ENCODE measurements at regions not wholly inside any gene's neighbourhood (a gene's known extent, or its start where the extent isn't known, plus 50 kb on each side); places are given as distances from the start of the nearest gene placed in this dataset.
"Not testable (repeated sequence)": the region's sequence is repeated elsewhere in the genome, so short reads cannot be mapped to it uniquely, and the experiment has no call there.

GRCh38 chr3:87822563-87822962, 236.2 kb downstream of the CGGBP1 start:
- Mint-ChIP-seq H3K9me3 (ENCODE audit: unreplicated experiment) (no peaks in the 10 kb centered on the region), H3K27me3 (ENCODE audit: insufficient read depth, unreplicated experiment) (peaks cover 5% of the 10 kb centered on the region), H3K36me3 (ENCODE audit: insufficient read depth, unreplicated experiment) (no peaks in the 10 kb centered on the region), H3K27ac (ENCODE audit: unreplicated experiment) (no peak overlapping the region), H3K4me3 (ENCODE audit: unreplicated experiment) (no peak overlapping the region), H3K4me1 (ENCODE audit: low read depth, unreplicated experiment) (no peaks in the 10 kb centered on the region)
- TF ChIP-seq, protein P1, sequence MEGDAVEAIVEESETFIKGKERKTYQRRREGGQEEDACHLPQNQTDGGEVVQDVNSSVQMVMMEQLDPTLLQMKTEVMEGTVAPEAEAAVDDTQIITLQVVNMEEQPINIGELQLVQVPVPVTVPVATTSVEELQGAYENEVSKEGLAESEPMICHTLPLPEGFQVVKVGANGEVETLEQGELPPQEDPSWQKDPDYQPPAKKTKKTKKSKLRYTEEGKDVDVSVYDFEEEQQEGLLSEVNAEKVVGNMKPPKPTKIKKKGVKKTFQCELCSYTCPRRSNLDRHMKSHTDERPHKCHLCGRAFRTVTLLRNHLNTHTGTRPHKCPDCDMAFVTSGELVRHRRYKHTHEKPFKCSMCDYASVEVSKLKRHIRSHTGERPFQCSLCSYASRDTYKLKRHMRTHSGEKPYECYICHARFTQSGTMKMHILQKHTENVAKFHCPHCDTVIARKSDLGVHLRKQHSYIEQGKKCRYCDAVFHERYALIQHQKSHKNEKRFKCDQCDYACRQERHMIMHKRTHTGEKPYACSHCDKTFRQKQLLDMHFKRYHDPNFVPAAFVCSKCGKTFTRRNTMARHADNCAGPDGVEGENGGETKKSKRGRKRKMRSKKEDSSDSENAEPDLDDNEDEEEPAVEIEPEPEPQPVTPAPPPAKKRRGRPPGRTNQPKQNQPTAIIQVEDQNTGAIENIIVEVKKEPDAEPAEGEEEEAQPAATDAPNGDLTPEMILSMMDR (IDR thresholded peaks at IDR 0.05; ENCODE audit: insufficient read depth in 1 of 2, low read depth in 1 of 2, low read length in 1 of 2, severe bottlenecking in 1 of 2, unreplicated experiment in 1 of 2), result no peak
- Histone ChIP-seq H3K9me3 (no peaks in the 10 kb centered on the region), H3K27me3 (replicated peaks; ENCODE audit: control insufficient read depth, insufficient read depth, low read length) (no peaks in the 10 kb centered on the region), H3K4me3 (ENCODE audit: low read depth, low read length) (no peak overlapping the region), H3K36me3 (ENCODE audit: control insufficient read depth, insufficient read depth, low read length) (no peaks in the 10 kb centered on the region), H3K4me1 (no peaks in the 10 kb centered on the region)
- no peak for DNase-seq
- ChIA-PET CTCF (no interaction called here), POLR2A (no interaction called here)
- no TSS peak for BruUV-seq (replicated peaks)
- intact Hi-C loops (cut with micrococcal nuclease; ENCODE audit: unreplicated experiment), result no loop called here

DNA sequence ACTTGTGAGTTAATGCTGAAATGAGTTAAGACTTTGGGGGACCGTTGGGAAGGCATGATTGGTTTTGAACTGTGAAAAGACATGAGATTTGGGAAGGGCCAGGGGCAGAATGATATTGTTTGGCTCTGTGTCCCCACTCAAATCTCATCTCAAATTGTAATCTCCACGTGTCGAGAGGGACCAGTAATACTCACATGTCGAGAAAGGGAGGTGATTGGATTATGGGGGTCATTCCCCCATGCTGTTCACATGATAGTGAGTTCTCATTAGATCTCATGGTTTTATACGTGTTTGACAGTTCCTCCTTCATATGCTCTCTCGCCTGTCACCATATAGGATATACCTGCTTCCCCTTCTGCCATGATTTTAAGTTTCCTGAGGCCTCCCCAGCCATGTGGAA, 245.3 kb downstream of the CGGBP1 start:
- H3K9me3 Mint-ChIP-seq (ENCODE audit: unreplicated experiment); H3K4me3 ChIP-seq (ENCODE audit: low read depth, low read length); H3K4me1 Mint-ChIP-seq (ENCODE audit: low read depth, unreplicated experiment); H3K27ac Mint-ChIP-seq (ENCODE audit: unreplicated experiment); H3K9me3 ChIP-seq; intact Hi-C loops (cut with micrococcal nuclease; ENCODE audit: unreplicated experiment); H3K36me3 Mint-ChIP-seq (ENCODE audit: insufficient read depth, unreplicated experiment); BruUV-seq (replicated peaks); POLR2A ChIA-PET; H3K36me3 ChIP-seq (ENCODE audit: control insufficient read depth, insufficient read depth, low read length); H3K27me3 ChIP-seq (replicated peaks; ENCODE audit: control insufficient read depth, insufficient read depth, low read length); H3K4me3 Mint-ChIP-seq (ENCODE audit: unreplicated experiment); DNase-seq; H3K4me1 ChIP-seq; CTCF ChIA-PET; H3K27me3 Mint-ChIP-seq (ENCODE audit: insufficient read depth, unreplicated experiment): not testable (repeated sequence)

- intact Hi-C loops (cut with micrococcal nuclease; ENCODE audit: unreplicated experiment), result no loop called here
- H3K4me1 ChIP-seq, result no peaks in the 10 kb centered on the region
- H3K9me3 Mint-ChIP-seq (ENCODE audit: unreplicated experiment), result no peaks in the 10 kb centered on the region
- no peaks in the 10 kb centered on the region for H3K9me3 ChIP-seq
- H3K27me3 Mint-ChIP-seq (ENCODE audit: insufficient read depth, unreplicated experiment), result no peaks in the 10 kb centered on the region
- H3K4me1 Mint-ChIP-seq (ENCODE audit: low read depth, unreplicated experiment), result no peaks in the 10 kb centered on the region
- no peak overlapping the region for H3K27ac Mint-ChIP-seq (ENCODE audit: unreplicated experiment)
- ChIA-PET POLR2A (no interaction called here), CTCF (no interaction called here)
- H3K4me3 Mint-ChIP-seq (ENCODE audit: unreplicated experiment), result no peak overlapping the region
- H3K4me3 ChIP-seq (ENCODE audit: low read depth, low read length), result no peak overlapping the region
- no peak for DNase-seq
- H3K36me3 ChIP-seq (ENCODE audit: control insufficient read depth, insufficient read depth, low read length), result no peaks in the 10 kb centered on the region
- no peaks in the 10 kb centered on the region for H3K36me3 Mint-ChIP-seq (ENCODE audit: insufficient read depth, unreplicated experiment)
- BruUV-seq (replicated peaks), result no TSS peak
- TF ChIP-seq, protein P1 (IDR thresholded peaks at IDR 0.05; ENCODE audit: insufficient read depth in 1 of 2, low read depth in 1 of 2, low read length in 1 of 2, severe bottlenecking in 1 of 2, unreplicated experiment in 1 of 2), result no peak
- no peaks in the 10 kb centered on the region for H3K27me3 ChIP-seq (replicated peaks; ENCODE audit: control insufficient read depth, insufficient read depth, low read length)
These were observed 246.9 kb downstream of the CGGBP1 start for GRCh38 chr3:87811953-87812352.

GRCh38 chr3:87810452-87811016, 248.3 kb downstream of the CGGBP1 start:
- POLR2A ChIA-PET, result no interaction called here
- H3K4me1 Mint-ChIP-seq (ENCODE audit: low read depth, unreplicated experiment), result no peaks in the 10 kb centered on the region

More at GRCh38 chr3:87810452-87811016, 248.3 kb downstream of the CGGBP1 start:
- Histone ChIP-seq H3K36me3 (ENCODE audit: control insufficient read depth, insufficient read depth, low read length) (no peaks in the 10 kb centered on the region), H3K27me3 (replicated peaks; ENCODE audit: control insufficient read depth, insufficient read depth, low read length) (no peaks in the 10 kb centered on the region), H3K4me3 (ENCODE audit: low read depth, low read length) (no peak overlapping the region), H3K9me3 (no peaks in the 10 kb centered on the region), H3K4me1 (no peaks in the 10 kb centered on the region)
- intact Hi-C loops (cut with micrococcal nuclease; ENCODE audit: unreplicated experiment), result no loop called here
- H3K27ac Mint-ChIP-seq (ENCODE audit: unreplicated experiment), result no peak overlapping the region
- H3K9me3 Mint-ChIP-seq (ENCODE audit: unreplicated experiment), result no peaks in the 10 kb centered on the region
- DNase-seq, result no peak
- CTCF ChIA-PET, result no interaction called here
- H3K27me3 Mint-ChIP-seq (ENCODE audit: insufficient read depth, unreplicated experiment), result no peaks in the 10 kb centered on the region
- no peak overlapping the region for H3K4me3 Mint-ChIP-seq (ENCODE audit: unreplicated experiment)
- TF ChIP-seq, protein P1 (IDR thresholded peaks at IDR 0.05; ENCODE audit: insufficient read depth in 1 of 2, low read depth in 1 of 2, low read length in 1 of 2, severe bottlenecking in 1 of 2, unreplicated experiment in 1 of 2), result no peak
- no peaks in the 10 kb centered on the region for H3K36me3 Mint-ChIP-seq (ENCODE audit: insufficient read depth, unreplicated experiment)
- no TSS peak for BruUV-seq (replicated peaks)

Data from Caco-2 (cell line).